HG03175 (cell line): ENCODE measurements at regions not wholly inside any gene's neighbourhood (a gene's known extent, or its start where the extent isn't known, plus 50 kb on each side); places are given as distances from the start of the nearest gene placed in this dataset.
A peak's percentile ranks its signal among the peaks of the same experiment; 100 is the strongest.
"Not testable (repeated sequence)": the region's sequence is repeated elsewhere in the genome, so short reads cannot be mapped to it uniquely, and the experiment has no call there.

Experiments
- ATAC-seq: cut with Tn5 transposase; IDR thresholded peaks from one replicate; pipeline ENCODE4 v1.9.1; 2021; ENCODE audit warnings: mild to moderate bottlenecking, moderate library complexity; ENCODE audit not compliant: unreplicated experiment

DNA sequence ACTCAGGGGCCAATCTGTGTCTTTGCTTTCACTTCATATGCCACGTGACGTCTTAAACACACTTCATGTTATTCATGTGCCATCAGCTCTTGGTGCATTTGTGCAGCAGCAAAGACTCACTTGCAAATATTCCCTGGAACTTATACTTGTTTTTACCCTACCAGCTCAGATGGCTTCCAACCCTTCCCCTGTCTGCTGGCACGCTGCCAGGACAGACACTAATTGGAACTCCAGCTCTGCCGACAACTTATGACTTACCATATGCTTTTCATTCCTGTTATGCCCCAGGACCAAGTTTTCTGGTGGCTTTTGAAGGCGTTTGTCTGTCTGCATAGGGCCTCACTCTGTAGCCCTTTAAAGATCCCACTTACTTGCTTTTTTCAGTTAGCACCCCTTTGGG, 261.7 kb upstream of the GNPDA2 start:
- no peak for ATAC-seq

DNA sequence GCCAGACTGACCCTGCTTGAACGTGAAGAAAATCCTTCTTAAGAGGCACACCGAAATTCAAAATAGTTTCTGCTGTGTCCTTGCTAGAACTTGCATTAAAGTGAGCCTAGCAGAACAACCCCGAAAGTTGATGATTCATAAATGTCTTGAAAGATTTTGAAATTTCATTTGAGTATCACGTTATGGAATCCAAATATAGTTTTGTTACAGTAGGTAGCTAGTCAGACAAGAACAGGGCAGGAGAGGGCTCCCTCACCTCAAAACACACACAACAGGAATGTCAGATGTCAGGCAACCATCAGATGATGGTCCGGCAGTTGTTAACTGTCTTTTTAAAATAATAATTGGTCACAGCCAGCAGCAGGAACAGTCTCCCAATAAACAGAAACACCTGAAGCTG, 259.6 kb upstream of the GNPDA2 start:
- no peak for ATAC-seq

DNA sequence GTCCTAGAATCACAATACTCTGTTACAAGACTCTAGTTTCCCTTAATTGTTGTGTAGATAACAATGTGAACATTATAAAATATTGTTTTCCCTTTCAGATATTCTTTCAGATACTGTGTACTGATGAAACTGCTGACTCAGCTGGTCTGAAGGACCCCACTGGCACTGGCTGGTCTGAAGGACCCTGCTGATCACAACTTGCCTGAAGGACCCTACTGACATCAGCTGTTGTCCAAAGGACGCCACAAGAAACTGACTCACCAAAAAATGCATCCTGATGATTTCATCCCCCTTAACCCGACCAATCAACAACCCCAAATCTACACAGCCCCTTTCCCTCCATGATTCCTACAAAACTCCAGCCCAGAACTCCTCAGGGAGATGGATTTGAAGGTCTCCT, 258.8 kb upstream of the GNPDA2 start:
- no peak for ATAC-seq

DNA sequence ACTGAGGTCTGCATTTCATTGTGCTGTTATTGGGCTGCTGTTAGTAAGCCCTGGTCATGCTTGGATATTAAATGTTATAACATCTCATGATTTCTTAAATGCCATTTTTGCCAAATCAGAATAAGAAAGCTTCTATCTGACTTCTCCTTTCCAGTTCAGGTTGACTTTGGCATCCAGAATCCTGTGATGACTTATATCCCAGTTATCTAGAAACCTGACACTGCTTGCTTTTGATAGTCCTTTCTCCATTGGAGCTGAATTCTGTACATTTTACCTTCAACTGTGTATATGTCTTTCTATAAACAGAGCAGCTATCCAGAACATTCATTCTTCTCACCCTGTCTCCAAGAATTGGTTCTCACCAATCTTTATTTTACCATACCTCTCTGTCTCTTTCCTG, 257.7 kb upstream of the GNPDA2 start:
- no peak for ATAC-seq

DNA sequence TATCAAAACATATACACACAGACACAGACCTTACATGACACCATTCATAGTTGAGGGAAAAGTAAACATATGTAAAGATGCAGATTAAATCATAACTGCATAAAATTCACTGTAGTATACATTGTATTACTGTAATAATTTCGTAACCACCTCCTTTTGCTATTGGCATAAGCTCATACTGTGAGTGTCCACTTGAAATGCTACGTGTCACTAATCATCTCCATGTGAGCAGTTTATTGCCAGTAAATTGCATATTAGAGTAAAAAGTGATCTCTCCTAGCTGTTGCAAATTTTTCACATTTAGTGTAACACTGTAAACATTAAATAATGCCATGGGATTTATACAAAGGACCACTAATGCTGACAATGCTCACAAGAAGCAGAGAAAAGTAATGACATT, 256.7 kb upstream of the GNPDA2 start:
- no peak for ATAC-seq

DNA sequence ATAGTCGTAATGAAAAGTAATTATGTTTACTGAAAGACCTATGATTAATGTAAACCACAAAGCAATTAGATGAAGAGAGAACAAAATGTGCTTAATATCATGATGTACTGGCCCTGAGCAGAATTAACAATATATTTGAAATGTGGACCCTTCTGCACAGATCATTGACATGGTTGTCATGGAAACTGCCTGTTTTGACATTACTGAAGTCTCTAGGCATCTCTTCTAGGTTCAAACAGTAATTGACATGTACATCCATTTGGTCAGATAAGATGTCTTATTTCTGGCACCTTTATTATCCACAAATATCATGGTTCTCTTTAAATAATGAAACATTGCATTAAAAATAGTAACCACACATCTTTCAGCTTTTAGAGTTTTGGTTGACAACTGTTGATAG, 251.7 kb upstream of the GNPDA2 start:
- no peak for ATAC-seq

DNA sequence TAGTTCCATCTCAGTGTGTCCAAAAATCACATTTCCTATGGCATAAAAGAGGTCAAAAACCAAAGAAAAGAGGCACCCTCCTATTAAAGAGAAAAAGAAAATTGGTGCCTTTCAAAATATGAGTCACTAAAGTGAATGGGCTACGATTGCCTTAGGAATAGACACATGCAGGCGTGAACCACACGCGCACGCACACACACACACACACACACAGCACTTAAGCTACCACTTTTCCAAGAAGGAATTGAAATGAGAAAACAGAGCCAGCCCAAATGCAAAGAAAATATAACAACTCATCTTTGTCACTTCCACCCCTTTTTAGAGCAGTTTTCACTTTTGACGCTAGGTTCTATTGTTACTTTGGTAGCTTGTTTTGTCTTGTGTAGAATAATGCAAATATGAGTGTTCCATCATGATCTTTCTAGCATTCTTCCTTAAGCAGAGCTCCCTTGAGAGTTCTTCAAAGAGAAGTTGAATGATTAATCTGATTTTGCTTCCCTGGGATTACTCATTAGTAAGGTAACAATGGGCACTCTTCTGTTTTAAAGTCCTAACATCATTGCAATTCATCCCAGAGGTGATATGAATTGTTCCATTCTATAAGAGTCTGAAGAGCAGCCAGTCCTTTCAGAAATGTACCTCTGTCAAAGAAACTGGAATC, 239.2 kb upstream of the GNPDA2 start:
- ATAC-seq, result no peak

DNA sequence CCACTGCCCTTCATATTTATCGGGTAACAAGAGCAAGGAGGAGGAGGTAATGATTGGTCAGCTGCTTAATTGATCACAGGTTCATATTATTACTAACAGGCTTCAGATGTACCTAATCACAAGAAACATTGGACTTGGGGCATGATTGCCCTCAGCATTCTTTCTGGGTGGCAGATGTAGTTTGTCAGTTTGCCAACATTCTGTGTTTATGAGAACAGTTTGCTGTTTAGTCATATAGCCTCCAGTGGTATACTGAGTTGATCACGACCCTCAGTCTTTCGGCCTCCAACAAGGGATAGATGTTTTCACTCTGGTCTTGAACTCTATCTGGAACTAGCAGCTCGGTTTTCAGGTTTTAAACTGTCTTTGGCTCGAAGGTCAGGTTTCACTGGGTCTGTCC, 237.7 kb upstream of the GNPDA2 start:
- not testable (repeated sequence) for ATAC-seq

DNA sequence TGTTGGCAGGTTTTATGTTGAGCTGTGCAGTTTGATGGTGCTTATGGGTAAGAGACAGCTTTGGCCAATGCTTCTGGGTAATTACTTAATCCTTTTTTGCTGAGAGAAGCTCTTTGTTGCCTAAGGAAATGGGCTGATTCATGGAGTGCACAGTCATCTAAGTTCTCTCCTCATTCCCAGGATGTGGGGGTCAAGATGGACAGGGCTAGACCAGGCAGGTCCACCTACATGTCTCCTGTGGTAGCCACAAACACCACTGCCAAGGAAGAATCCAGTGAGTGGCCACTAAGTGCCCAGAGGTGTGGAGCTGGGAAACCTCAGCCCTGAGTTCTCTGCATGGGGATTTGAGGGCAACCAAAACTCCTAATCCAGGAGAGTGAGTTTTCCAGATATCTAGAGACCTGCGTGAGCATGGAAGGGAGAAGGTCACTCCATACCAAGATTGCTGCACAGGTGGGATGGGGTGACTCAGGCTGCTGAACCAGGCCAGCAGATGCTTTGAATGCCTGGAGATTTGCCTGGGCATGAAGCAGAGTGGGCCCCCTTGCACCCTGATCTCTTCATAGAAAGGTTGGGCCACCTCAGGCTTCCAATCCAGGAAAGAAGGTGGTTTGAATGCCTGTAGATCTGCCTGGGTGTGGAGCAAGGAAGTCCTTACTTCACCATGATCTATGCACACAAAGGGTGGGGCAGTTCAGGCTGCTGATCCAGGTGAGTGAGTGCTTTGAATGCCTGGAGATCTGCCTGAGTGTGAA, 234.8 kb upstream of the GNPDA2 start:
- no peak for ATAC-seq

DNA sequence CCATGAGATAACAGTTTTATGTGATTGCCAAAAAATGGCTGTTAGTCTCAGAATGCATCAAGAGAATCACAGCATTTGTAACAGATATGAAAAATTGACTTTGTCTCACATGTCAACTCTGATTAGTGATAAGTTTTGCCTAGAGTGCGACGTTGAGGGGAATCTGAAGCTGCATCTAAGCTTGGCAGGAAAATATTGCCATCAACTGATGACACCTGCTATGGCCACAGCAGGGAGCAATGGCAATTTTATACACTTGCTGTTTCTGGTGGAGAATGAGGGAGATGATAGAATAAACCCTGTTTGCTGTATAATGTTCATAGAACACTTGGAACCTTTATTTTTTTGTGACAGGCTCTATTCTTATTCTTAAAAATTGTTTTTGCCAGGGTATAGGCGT, 205.4 kb upstream of the GNPDA2 start:
- no peak for ATAC-seq

DNA sequence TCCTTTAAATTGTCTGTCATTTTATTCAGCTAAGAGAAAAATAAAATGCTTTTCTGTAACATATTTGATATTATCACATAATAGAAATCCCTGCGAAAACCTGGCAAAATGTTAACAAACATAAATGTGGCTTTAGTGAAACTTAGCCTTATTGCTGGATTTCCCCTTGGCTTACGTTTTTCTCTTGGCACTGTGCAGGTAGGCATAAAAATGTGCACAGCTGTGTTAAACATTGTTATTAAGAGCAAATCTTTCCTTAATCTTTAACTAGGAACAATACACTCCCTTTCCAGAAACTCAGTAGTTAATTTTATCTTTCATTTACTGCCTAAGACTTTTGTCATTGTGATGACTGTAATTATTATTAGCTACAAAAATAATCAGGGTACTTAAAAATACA, 202.4 kb upstream of the GNPDA2 start:
- ATAC-seq, result no peak

DNA sequence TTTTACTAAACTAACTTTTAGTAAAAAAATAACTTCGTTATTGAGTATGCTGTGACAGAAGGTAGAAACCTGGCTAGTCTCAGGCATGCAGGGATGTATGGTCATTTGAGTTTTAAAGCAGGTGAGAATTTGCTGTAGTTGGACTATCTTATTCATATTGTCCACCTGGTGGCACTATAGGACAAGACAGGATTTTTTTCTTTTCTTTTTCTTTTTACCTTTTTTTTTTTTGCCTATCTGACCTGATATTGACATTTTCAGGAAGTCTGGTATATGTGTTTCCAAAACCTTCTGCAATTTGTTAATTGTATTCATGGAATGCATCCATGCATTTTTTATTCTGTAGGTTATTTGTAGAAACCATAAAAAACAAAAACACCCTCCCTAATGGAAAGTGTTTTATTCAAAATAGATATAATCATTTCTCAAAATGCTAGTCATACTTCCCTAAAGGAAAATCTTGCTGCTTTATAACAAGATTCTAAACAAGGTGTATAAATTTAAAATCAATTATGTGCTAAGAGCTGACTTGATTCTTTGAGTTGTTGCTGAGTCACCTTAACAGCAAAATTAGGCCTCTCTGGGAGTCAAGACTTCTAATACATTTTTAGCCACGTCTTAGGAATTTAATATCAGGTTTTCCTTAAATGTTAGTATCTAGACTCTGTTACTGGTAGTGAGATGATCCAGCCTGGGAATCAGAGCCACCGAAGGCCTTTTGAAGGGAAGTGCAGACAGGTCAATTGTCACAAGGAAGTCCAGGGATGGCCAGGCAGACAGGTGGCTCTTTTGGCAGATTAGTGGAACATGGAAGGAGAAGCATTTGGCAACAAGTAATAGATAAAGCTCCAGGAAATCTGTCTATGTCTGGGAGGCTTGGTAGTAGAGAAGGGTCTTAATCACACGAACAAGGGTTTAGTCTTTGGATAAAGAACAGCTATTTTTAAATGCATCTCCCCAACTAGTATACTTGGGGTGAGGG, 201.3 kb upstream of the GNPDA2 start:
- peak; percentile 64 for ATAC-seq

DNA sequence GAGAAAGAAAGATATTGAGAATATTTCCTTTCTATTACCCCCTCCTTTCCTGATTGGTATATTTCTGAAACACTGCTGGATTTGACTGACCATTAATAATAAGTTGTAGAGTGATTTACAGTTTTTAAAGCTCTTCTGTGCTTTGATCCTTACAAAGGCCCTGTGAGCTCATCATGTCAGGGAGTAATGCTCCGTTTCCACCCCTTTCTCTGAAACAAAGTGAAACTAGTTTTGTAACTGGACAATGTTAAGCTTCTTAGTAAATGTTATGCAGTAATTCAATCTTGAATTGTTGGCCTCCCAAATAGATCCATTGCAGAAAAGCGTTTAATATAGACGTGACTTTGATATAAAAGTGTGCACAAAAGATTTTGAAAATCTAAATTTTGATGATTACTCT, 190.1 kb upstream of the GNPDA2 start:
- no peak for ATAC-seq

DNA sequence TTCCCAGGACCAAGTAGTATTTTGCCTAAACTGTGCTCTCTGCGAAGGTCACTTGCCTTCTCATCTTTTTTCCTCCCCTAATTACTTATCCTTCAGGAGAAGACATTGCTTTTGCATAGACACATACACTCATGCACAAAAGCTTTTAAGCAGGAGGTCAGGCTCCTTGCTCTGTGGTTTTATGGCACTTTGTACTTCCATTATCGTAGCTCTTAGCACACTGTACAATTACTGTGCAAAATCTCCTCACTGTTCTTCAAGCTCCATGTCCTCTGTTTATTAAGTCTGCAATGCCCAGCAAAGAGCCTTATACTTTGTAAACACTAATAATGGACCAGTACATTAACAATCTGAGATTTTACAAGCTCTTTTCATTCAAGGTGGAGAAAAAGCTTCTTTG, 188.4 kb upstream of the GNPDA2 start:
- no peak for ATAC-seq

DNA sequence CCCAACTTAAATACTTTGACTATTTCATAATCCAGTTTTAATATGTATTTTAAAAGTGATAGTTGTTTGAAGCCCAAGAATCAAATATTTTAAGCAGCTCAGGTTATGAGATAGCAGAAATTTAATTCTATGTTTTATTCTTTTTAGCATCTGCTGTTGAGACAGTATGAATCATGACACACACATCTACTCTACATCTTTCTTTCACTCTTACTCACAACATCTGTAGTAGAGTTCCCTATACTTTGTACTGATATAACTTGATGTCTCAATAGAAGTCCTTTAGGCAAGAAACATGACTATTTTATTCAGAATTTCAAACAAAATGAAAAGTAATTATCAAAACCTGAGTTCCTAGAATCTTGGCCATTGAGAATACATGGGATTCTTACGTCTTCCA, 187.9 kb upstream of the GNPDA2 start:
- ATAC-seq, result no peak

DNA sequence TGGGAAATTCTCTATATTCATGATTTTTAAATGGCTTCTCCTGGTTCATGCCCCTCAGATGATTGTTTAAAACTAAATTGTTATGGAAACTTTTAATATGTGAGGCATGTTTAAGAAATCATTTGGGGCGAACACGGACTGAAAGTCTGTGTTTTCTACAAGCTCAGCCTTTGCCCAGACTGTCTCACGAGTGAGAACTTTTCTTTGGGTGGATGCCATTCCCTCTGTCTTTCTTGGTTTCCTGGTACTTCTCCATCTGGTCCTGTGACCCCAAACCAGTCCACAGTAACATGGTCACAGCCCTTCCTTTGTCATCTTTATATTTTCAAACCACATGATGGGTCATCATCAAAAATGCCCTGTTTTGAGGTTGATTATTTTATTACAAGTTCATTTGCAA, 186.6 kb upstream of the GNPDA2 start:
- no peak for ATAC-seq

DNA sequence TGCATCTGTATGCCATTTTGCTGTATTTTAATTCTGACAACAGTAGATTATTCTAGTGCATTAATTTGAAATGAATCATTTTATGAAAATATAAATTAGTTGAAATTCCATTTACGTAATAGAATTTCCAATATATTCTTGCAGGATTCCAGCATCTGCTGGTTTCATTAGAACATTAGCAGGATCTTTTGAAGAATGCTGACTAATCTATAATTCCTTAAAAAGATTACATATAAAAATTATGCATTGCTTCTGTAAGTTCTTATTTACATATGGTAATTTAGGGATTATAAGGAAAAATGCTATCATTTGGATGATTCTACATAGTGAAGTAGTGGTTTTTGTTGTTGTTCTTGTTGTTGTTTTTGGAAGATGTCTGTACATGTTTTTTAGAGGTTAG, 182.2 kb upstream of the GNPDA2 start:
- ATAC-seq, result no peak

DNA sequence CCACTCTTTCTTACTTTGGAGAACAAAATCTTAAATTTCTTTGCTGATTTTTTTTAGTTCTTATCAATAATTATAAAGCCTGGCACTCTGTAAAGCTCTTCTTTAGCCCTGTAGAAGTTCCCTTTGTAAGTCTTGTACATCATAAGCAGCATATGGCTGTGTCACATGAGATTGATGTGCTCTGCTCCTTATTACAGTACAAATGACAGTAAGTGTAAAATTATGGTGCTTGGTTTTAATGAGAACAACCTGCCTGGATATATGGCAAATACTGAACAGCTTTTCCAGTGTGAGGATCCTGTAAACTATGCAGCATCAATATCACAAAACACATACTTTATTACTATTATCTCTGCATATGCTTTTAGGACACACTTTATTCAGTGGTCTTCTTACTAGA, 145.9 kb upstream of the GNPDA2 start:
- no peak for ATAC-seq

DNA sequence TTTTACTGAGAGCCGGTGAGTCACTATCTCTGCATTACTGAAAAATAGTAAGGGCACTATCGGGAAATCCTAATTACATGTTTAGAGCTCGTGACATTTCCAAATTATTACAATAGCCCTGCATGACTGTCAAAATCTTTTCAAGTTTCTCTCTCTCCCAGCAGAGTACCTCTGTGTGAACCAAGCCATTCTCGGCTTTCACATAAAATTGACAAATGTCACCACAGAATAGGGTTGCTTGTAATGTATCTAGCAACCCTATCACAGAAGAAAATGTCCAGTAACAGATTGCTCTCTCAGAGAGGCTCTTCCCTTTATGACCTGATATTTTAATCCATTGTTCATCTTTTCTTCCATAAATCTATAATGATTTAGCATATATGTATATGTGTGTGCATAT, 144.8 kb upstream of the GNPDA2 start:
- no peak for ATAC-seq

DNA sequence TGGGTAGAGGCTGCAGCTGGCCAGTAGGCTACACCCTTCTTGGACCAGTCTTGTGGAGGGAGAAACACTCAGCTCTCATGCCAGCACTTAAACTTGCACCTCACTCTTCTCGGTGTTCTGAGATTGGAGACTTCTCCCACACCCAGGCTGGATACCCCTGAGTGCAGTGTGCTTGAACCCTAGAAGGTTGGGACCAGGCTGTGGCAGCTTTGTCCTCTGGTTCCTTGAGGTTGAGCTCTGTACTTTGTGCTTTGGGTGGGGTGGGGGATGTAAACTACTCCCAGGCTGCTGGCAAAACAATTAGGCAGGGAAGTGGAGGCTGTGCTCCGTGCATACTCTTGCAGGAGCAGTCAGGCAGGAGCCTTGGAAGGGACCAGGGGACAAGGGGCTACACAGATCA, 143.6 kb upstream of the GNPDA2 start:
- no peak for ATAC-seq

DNA sequence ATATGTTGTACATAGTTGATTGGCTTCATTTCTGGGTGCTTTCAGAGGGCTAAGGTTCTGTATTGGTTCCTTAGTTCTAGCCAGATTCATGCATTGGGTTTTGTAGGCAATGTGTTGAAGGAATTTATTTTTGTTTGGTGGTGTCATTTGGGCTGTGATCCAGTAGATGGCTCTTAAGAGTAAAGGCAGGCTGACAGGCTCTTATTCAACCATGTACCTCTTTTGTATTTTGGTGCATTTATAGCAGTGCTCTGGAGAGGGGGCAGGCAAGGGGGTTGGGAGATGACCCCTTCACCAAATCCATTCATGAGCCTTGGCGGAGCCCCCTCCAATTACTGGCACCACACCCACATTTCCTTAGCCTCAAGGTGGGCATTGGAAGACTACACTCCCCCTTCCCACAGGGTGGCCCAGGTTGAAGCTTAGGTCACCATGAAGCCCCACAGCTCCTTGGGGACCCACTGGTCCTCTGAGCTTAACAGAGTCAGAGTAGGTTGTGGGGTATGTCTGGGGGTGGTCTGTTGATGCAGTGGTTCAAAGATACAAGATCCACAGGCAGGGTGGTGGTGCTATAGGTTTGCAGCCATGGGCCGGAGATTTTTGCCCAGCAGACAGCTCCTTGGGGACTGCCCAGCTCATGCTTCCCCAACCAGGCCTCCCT, 143.0 kb upstream of the GNPDA2 start:
- ATAC-seq, result no peak
